Neural cell (in vitro differentiated cells): ENCODE measurements at regions not wholly inside any gene's neighbourhood (a gene's known extent, or its start where the extent isn't known, plus 50 kb on each side); places are given as distances from the start of the nearest gene placed in this dataset.

Source experiments
- CTCF ChIP-seq: fragments of 450-650 bp; IDR thresholded peaks from 2 replicates; pipeline ENCODE4 v1.5.1; 2014; ENCODE audit warnings: antibody characterized with exemption, mild to moderate bottlenecking, moderate library complexity; ENCODE audit not compliant: poor library complexity, severe bottlenecking
- EP300 ChIP-seq: fragments of 450-650 bp; conservative IDR thresholded peaks from 2 replicates; pipeline ENCODE4 v1.6.1; 2014; ENCODE audit warnings: antibody characterized with exemption, mild to moderate bottlenecking, moderate library complexity; ENCODE audit not compliant: poor library complexity, severe bottlenecking
- EZH2 ChIP-seq: fragments of 200-600, 300-800 bp; shearing (Covaris generic), sonication (generic); IDR thresholded peaks from 2 replicates; pipeline ENCODE4 v1.6.1; 2014; ENCODE audit warnings: antibody characterized with exemption, low read length, borderline replicate concordance, mild to moderate bottlenecking; ENCODE audit not compliant: insufficient read depth, poor library complexity, severe bottlenecking
- POLR2AphosphoS5 ChIP-seq: IDR thresholded peaks from 2 replicates; pipeline ENCODE4 v1.6.1; 2012
- RAD21 ChIP-seq: fragments of 450-650 bp; conservative IDR thresholded peaks from 2 replicates; pipeline ENCODE4 v1.6.1; 2014; ENCODE audit warnings: antibody characterized with exemption, mild to moderate bottlenecking, moderate library complexity
- REST ChIP-seq: IDR thresholded peaks from 2 replicates; pipeline ENCODE4 v1.6.1; 2012; ENCODE audit warnings: borderline replicate concordance
- SMC3 ChIP-seq: fragments of 450-650 bp; conservative IDR thresholded peaks from 2 replicates; pipeline ENCODE4 v1.6.1; 2014; ENCODE audit warnings: antibody characterized with exemption, mild to moderate bottlenecking, moderate library complexity; ENCODE audit not compliant: poor library complexity
- TAF1 ChIP-seq: IDR thresholded peaks from 2 replicates; pipeline ENCODE4 v1.6.1; 2012; ENCODE audit warnings: low read depth

GRCh38 chr4:180726611-180727010, 1516.6 kb upstream of the TENM3 start:
- TF ChIP-seq CTCF (no peak), REST (no peak), EZH2 (no peak), TAF1 (no peak), SMC3 (no peak), EP300 (no peak), RAD21 (no peak), POLR2AphosphoS5 (no peak)
